Stimulated activated naive CD8-positive, alpha-beta T cell treated with anti-CD3 and anti-CD28 coated beads, Interleukin-15, Interleukin-2, amounts not matched to agents 100 ng/mL and 50 ng/mL, for 24 hours (primary cell): ENCODE measurements at regions not wholly inside any gene's neighbourhood (a gene's known extent, or its start where the extent isn't known, plus 50 kb on each side); places are given as distances from the start of the nearest gene placed in this dataset.

Source experiments
- H3K27ac Mint-ChIP-seq: one replicate; pipeline ENCODE4 v1.8.0; 2021; ENCODE audit warnings: mild to moderate bottlenecking, mixed read lengths
- H3K27me3 Mint-ChIP-seq: one replicate; pipeline ENCODE4 v1.8.0; 2021; ENCODE audit warnings: mixed read lengths
- H3K36me3 Mint-ChIP-seq: one replicate; pipeline ENCODE4 v1.8.0; 2021; ENCODE audit warnings: low read depth, mixed read lengths
- H3K4me1 Mint-ChIP-seq: one replicate; pipeline ENCODE4 v1.8.0; 2021; ENCODE audit warnings: low read depth, mixed read lengths
- H3K4me3 Mint-ChIP-seq: one replicate; pipeline ENCODE4 v1.8.0; 2021; ENCODE audit warnings: mild to moderate bottlenecking, mixed read lengths
- H3K9me3 Mint-ChIP-seq: one replicate; pipeline ENCODE4 v1.8.0; 2021; ENCODE audit warnings: mixed read lengths

GRCh38 chr11:32039149-32039548 lies 51.7 kb upstream of the RCN1 start:
- Mint-ChIP-seq H3K4me1 (no peaks in the 10 kb centered on the region), H3K36me3 (no peaks in the 10 kb centered on the region), H3K27me3 (peaks cover 21% of the 10 kb centered on the region), H3K4me3 (no peak overlapping the region), H3K9me3 (no peaks in the 10 kb centered on the region), H3K27ac (no peak overlapping the region)

- H3K4me3 Mint-ChIP-seq, result no peak overlapping the region
- no peak overlapping the region for H3K27ac Mint-ChIP-seq
- H3K4me1 Mint-ChIP-seq, result no peaks in the 10 kb centered on the region
- H3K36me3 Mint-ChIP-seq, result no peaks in the 10 kb centered on the region
- peaks cover 24% of the 10 kb centered on the region for H3K27me3 Mint-ChIP-seq
- H3K9me3 Mint-ChIP-seq, result no peaks in the 10 kb centered on the region
Measured at GRCh38 chr11:32034680-32035079, 56.2 kb upstream of the RCN1 start.

DNA sequence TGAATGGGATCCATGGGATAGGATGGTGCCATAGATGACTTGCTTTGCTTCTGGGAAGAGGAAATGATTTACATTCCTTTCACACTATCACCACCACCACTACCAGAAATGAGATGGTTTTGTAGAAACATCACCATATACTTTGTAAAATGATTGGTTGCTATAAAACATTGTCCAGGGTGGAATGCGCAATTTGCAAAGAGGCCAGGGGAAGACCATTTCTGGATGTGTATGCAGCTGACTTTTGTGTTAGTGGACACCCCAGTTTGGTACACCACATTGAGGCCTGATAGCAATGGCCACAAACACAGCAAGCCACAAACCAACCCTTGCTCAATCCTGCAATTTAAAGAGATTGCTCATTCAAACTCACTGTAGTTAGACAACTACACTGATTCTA lies 56.7 kb upstream of the RCN1 start:
- Mint-ChIP-seq H3K36me3 (no peaks in the 10 kb centered on the region), H3K27me3 (peaks cover 24% of the 10 kb centered on the region), H3K27ac (no peak overlapping the region), H3K9me3 (no peaks in the 10 kb centered on the region), H3K4me3 (no peak overlapping the region), H3K4me1 (no peaks in the 10 kb centered on the region)

DNA sequence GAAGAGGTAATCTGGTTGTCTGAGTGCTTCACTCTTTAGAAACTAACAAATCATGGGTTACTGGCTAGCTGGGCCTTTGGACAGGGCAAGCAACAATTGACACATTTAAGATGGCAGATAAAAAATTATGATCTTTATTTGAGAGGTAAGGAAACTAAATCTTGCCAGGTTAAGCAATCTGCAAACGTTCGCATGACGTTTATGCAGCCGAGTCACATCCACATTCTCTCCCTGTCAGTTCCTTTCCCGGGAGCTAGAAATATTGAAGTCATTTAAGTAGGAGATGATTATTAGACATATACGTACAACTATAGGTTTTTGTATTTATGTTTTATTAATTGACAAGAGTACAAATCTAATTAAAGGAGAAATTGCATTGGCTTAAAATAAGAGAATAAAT lies 57.4 kb upstream of the RCN1 start:
- Mint-ChIP-seq H3K27me3 (peaks cover 22% of the 10 kb centered on the region), H3K4me1 (no peaks in the 10 kb centered on the region), H3K9me3 (no peaks in the 10 kb centered on the region), H3K27ac (no peak overlapping the region), H3K4me3 (no peak overlapping the region), H3K36me3 (no peaks in the 10 kb centered on the region)

DNA sequence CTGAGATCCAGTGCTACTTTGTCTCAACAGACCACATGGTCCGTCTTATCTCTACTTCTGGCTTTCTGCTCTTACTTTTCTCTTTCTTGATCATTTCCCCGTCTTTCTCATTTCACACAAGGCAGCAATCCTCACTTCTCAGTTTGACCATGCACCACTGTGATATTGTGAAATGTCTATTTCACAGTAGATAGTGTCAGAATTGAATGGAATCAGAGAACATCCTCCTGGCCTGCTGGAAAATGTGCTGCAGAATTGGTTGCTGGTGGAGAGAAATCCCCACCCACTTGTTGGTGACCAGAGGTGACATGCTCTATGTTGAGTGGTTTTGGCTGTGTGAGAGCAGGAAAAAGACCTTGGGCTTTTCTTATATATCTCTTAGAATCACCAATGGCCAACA lies 57.8 kb upstream of the RCN1 start:
- Mint-ChIP-seq H3K36me3 (no peaks in the 10 kb centered on the region), H3K4me3 (no peak overlapping the region)

GRCh38 chr11:32032478-32032877 lies 58.4 kb upstream of the RCN1 start:
- Mint-ChIP-seq H3K4me3 (no peak overlapping the region), H3K4me1 (no peaks in the 10 kb centered on the region), H3K27me3 (peaks cover 19% of the 10 kb centered on the region), H3K27ac (no peak overlapping the region), H3K9me3 (no peaks in the 10 kb centered on the region), H3K36me3 (no peaks in the 10 kb centered on the region)

More for the DNA sequence above, 57.8 kb upstream of the RCN1 start:
- Mint-ChIP-seq H3K4me1 (no peaks in the 10 kb centered on the region), H3K9me3 (no peaks in the 10 kb centered on the region), H3K27me3 (peaks cover 20% of the 10 kb centered on the region), H3K27ac (no peak overlapping the region)

- H3K27ac Mint-ChIP-seq, result no peak overlapping the region
- H3K4me3 Mint-ChIP-seq, result no peak overlapping the region
- no peaks in the 10 kb centered on the region for H3K36me3 Mint-ChIP-seq
- H3K27me3 Mint-ChIP-seq, result peaks cover 16% of the 10 kb centered on the region
- H3K4me1 Mint-ChIP-seq, result no peaks in the 10 kb centered on the region
- H3K9me3 Mint-ChIP-seq, result no peaks in the 10 kb centered on the region
Measured at GRCh38 chr11:32032052-32032451, 58.8 kb upstream of the RCN1 start.

DNA sequence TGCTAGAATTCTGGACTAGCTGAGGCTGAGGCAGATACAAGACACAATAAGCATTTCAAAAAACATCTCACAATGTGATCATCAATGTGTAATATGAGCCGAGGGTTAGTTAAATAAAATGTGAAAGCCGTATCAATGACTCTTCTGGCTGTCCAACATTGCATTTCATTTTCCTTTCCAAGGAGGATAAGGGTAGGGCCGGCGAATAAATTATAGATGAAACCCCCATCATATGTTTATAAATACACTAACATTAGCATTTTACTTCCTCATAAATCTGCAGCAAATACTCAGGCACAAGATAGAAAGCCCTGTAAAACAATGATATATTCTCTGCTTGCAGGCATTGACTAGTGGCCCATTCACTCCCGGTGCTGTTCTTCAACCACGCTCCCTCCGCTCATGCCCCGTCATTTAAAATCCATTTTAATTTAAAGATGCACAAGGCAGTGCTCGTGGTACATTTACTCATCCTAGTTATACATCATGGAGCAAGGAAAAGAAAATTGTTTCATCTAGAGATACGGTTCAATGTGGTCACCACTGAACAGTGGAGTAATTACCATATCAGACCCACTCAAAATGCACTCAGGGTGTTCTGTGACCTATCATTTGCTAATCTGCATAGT lies 59.9 kb upstream of the RCN1 start:
- no peaks in the 10 kb centered on the region for H3K9me3 Mint-ChIP-seq
- no peak overlapping the region for H3K27ac Mint-ChIP-seq
- H3K27me3 Mint-ChIP-seq, result peaks cover 16% of the 10 kb centered on the region
- H3K36me3 Mint-ChIP-seq, result no peaks in the 10 kb centered on the region
- H3K4me1 Mint-ChIP-seq, result no peaks in the 10 kb centered on the region
- H3K4me3 Mint-ChIP-seq, result no peak overlapping the region

DNA sequence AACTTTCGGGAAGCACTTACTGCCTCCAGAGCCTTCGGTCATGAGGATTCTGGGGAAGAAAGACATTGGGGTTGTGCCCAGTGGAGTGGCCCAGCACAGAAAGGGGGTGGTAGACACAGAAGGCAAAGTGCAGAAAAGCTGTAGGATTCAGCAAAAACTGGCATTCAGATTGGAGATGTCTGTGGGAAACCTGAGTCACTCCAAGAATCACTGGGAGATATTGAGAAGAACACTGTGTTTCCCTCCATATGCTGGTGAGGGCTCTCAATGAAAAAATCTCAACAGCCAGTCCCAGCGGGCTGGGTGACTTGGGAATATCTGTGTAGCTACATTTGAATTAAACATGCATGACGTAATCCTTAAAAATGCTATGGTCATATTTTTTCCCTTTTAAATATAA lies 61.2 kb upstream of the RCN1 start:
- peaks cover 11% of the 10 kb centered on the region for H3K27me3 Mint-ChIP-seq
- H3K9me3 Mint-ChIP-seq, result no peaks in the 10 kb centered on the region
- H3K4me1 Mint-ChIP-seq, result no peaks in the 10 kb centered on the region
- no peak overlapping the region for H3K4me3 Mint-ChIP-seq
- no peak overlapping the region for H3K27ac Mint-ChIP-seq
- no peaks in the 10 kb centered on the region for H3K36me3 Mint-ChIP-seq

DNA sequence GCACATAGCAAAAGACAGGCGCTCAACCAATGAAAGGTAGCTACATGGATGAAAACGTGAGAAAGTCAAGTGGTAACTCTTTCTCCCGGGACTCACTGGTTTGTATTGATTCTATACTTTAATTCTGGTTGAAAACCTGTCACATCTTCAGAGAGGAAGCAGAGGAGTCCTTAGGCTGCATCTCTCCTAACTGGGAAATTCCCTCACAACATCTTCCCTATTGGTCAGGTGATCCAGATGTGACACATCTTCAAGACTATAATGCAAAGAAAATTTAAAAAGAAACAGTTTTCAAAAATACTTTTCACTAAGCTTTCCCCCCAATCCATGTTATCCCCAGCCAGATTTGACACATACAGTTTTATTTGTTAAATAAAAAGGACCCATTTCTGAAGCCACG lies 62.7 kb upstream of the RCN1 start:
- Mint-ChIP-seq H3K9me3 (no peaks in the 10 kb centered on the region), H3K36me3 (no peaks in the 10 kb centered on the region), H3K27ac (no peak overlapping the region), H3K4me1 (no peaks in the 10 kb centered on the region), H3K27me3 (peaks cover 4% of the 10 kb centered on the region), H3K4me3 (no peak overlapping the region)

DNA sequence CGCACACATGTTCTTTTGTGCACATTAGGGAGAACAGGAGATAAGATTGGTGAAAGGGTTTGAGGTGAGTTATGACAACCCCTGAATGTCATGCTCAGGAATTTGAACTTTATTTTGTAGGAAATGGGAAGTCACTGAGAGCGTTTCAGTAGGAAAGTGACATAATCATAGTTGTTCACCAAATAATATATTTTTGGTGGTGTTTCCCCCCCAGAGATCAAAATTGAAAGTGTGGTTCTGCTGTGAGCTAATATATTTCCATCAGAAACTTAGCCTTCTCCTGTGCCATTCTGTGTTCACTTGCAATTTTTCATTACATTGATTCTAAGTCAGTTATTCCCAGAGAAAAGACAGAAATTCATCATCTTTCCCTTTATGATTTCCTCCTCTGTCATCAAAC lies 64.1 kb upstream of the RCN1 start:
- H3K4me3 Mint-ChIP-seq, result no peak overlapping the region
- peaks cover 8% of the 10 kb centered on the region for H3K27me3 Mint-ChIP-seq
- no peaks in the 10 kb centered on the region for H3K36me3 Mint-ChIP-seq
- H3K4me1 Mint-ChIP-seq, result no peaks in the 10 kb centered on the region
- H3K27ac Mint-ChIP-seq, result no peak overlapping the region
- H3K9me3 Mint-ChIP-seq, result no peaks in the 10 kb centered on the region

DNA sequence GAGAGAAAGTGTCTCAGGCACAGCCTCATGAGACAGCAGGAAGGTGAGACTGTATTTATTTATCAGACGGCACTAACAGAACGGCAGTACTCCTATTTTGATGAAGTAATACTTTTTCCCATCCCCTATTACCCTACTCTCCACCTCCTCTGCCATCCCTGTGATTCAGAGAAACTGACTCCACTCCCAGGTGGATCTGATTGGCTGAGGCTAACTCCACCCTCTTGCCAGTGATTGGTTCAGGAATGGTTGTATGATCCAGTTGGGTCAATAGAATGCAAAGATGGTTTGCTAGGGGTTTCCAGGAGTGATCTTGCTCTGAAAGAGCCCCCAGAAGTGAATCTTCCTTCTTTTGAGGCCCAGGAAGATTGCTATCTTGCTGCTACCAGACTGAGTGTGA lies 65.9 kb upstream of the RCN1 start:
- Mint-ChIP-seq H3K4me1 (no peaks in the 10 kb centered on the region), H3K27ac (no peak overlapping the region), H3K9me3 (no peaks in the 10 kb centered on the region), H3K4me3 (no peak overlapping the region), H3K36me3 (no peaks in the 10 kb centered on the region), H3K27me3 (peaks cover 13% of the 10 kb centered on the region)

DNA sequence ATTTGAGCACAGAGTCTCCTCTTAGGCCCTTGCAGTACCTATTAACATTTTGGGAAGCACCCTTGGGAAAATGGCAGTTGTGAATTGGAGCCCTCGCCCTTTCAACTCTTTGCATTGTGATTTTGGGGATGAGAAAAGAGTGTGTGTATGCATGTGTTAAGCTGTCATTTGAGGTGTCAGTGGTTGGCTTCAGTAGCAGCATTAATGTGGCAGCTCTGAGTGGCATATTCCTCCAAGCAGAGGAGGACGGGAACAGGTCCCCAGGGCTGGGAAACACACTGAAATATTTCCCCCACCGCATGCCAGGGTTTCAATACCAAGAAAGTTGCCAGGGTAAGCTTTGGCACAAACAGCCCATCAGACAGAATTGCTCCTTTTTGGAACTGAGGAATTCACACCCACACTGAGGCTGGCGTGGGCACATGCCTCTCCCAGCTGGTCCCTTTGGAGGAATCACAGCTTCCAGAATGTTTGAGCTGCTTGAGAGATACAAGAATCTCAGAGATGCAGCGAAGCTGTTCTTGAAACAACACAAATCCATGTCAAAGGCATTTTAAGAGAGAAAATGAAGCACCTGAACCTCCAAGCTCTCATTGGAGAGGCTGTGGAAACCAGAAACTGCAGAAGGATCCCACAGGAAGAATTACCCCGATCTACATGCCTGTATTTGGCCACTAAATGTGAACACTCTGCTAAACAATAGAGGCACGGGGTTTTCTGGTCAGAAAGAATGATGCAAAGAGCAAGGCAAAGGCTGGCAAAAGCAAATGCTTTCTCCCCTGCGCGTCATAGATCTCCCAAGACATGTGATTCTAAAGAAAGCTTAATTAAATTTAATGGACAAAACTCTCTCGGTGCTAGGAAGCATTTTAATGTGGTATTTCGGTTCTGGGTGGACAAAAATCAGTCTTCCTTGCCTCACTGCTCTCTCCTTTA lies 67.2 kb upstream of the RCN1 start:
- Mint-ChIP-seq H3K9me3 (no peaks in the 10 kb centered on the region), H3K4me1 (no peaks in the 10 kb centered on the region), H3K36me3 (no peaks in the 10 kb centered on the region), H3K4me3 (no peak overlapping the region), H3K27ac (no peak overlapping the region), H3K27me3 (peaks cover 13% of the 10 kb centered on the region)

DNA sequence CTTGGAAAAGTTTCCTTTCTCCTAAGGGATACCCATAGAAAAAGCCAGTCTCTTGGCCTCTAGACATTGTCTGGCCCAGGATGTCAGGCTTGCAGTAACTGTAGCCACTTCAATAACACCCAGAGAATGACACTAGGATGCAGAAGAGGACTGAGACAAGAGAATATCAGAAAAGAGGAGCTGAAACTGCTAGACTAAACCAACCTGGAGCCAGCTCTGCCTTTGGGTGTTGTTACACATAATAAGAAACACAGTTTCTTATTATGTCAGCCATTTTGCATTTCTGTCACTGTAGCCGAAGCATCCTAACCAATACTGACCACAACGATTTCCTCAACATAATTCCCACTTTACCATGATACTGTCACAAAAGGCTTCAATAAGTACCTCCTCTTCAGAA lies 72.2 kb upstream of the RCN1 start:
- no peaks in the 10 kb centered on the region for H3K36me3 Mint-ChIP-seq

DNA sequence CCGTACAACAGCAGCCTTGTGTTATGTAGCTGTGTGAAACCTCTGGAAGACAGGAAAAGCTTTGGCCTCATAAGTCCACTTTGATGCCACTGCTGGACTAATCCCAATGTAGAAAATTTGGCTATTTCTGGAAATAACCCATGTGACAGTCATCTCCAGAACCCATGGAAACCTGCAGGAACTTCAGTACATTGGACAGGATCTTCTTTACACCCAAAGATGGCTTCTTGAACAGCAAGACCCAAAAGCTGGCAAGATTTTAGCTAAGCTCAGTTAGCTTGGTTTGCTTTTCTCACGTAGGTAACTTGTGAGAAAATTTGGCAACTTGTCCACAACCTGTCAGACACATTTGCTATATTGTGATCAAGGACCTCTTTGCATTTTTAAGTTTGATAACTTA lies 74.8 kb upstream of the RCN1 start:
- H3K36me3 Mint-ChIP-seq, result no peaks in the 10 kb centered on the region
- H3K4me1 Mint-ChIP-seq, result no peaks in the 10 kb centered on the region
- no peaks in the 10 kb centered on the region for H3K9me3 Mint-ChIP-seq
- H3K27me3 Mint-ChIP-seq, result peaks cover 8% of the 10 kb centered on the region
- no peak overlapping the region for H3K27ac Mint-ChIP-seq
- H3K4me3 Mint-ChIP-seq, result no peak overlapping the region

More for the DNA sequence above, 72.2 kb upstream of the RCN1 start:
- Mint-ChIP-seq H3K4me3 (no peak overlapping the region), H3K27ac (no peak overlapping the region), H3K27me3 (peaks cover 17% of the 10 kb centered on the region), H3K4me1 (no peaks in the 10 kb centered on the region), H3K9me3 (no peaks in the 10 kb centered on the region)
